ENCODE measurements at regions not wholly inside any gene's neighbourhood (a gene's known extent, or its start where the extent isn't known, plus 50 kb on each side); places are given as distances from the start of the nearest gene placed in this dataset.

DNA sequence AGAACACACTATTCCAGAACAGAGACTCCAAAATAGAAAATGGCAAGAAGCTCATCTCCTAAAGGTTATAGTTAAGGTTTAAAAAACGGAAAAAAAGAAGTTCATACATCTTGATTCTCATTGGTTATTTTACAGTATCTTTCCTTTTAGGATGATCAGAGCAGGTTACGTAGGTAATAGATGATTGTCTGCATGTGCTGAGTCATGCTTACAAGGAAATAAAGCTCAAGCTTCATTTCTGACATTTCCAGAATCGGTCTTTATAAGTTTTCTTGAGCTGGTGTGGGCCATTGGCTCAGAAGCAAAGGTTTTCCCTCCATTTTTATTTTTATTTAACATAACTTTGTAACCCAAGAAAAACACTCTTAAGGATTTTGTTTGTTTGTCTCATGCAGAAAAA is 1030.3 kb upstream of the CDH8 start:
- no peaks in the 10 kb centered on the region for H3K36me3 ChIP-seq
- TF ChIP-seq, protein P1, sequence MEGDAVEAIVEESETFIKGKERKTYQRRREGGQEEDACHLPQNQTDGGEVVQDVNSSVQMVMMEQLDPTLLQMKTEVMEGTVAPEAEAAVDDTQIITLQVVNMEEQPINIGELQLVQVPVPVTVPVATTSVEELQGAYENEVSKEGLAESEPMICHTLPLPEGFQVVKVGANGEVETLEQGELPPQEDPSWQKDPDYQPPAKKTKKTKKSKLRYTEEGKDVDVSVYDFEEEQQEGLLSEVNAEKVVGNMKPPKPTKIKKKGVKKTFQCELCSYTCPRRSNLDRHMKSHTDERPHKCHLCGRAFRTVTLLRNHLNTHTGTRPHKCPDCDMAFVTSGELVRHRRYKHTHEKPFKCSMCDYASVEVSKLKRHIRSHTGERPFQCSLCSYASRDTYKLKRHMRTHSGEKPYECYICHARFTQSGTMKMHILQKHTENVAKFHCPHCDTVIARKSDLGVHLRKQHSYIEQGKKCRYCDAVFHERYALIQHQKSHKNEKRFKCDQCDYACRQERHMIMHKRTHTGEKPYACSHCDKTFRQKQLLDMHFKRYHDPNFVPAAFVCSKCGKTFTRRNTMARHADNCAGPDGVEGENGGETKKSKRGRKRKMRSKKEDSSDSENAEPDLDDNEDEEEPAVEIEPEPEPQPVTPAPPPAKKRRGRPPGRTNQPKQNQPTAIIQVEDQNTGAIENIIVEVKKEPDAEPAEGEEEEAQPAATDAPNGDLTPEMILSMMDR (IDR thresholded peaks at IDR 0.05): no peak
- intact Hi-C loops (cut with DNase I; ENCODE audit: low total_unique reads): no loop called here
- H3K4me1 ChIP-seq: no peaks in the 10 kb centered on the region
- H3K27ac ChIP-seq: no peak overlapping the region
- H3K9me3 ChIP-seq: peaks cover 0 to 3% (median 0%) of the 10 kb centered on the region in 3 donors
- H3K27me3 ChIP-seq: no peaks in the 10 kb centered on the region
- DNase-seq: no peak
- H3K4me3 ChIP-seq: no peak overlapping the region

DNA sequence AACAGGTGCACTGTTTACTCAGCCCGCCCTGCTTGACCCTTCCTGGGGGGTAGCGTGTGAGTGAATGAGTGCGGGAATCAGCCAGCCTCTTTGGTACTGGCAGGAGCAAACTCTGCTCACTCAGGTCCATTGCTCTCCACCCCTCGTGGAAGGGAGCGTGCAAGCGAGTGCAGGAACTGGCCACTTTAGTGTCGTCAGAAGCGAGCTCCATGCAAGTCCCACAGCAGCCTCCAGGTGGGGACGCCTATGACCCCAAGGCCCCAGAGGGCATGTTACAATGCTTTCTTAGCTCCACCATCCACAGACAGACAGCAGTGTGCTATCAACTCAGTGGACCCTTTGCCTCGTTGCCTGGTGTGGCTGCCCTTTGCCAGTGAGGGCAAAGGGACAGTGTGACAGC is 1025.1 kb upstream of the CDH8 start:
- intact Hi-C loops (cut with DNase I; ENCODE audit: low total_unique reads): no loop called here
- no peak for DNase-seq
- Histone ChIP-seq H3K27me3 (no peaks in the 10 kb centered on the region), H3K27ac (no peak overlapping the region), H3K9me3 (peaks cover 0 to 3% (median 0%) of the 10 kb centered on the region in 3 donors), H3K36me3 (no peaks in the 10 kb centered on the region), H3K4me1 (no peaks in the 10 kb centered on the region), H3K4me3 (no peak overlapping the region)
- TF ChIP-seq, protein P1 (IDR thresholded peaks at IDR 0.05): no peak

DNA sequence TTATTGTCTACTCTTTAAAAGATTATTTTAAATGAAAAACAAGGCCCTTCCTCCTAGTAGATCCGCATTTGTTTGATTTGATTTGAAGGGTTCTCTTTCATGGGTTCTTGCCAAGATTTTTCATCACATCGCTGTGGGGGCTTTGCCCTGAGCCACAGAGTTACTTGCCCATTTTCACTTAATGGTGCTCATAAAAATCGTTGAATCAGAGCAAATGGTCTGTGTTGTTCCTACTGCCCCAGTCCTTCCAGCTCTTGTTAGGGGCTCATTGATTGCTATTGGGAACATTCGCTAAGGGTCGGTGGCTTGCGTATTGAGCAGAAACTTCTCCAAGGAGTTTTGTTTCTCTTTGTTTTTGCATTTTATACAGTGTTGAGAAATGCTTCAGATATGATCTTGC is 1023.4 kb upstream of the CDH8 start:
- H3K4me1 ChIP-seq: no peaks in the 10 kb centered on the region
- H3K9me3 ChIP-seq: peaks cover 0 to 3% (median 0%) of the 10 kb centered on the region in 3 donors
- no peaks in the 10 kb centered on the region for H3K27me3 ChIP-seq
- no peak for DNase-seq
- TF ChIP-seq, protein P1 (IDR thresholded peaks at IDR 0.05): no peak
- H3K27ac ChIP-seq: no peak overlapping the region
- intact Hi-C loops (cut with DNase I; ENCODE audit: low total_unique reads): no loop called here
- H3K4me3 ChIP-seq: no peak overlapping the region
- H3K36me3 ChIP-seq: no peaks in the 10 kb centered on the region

DNA sequence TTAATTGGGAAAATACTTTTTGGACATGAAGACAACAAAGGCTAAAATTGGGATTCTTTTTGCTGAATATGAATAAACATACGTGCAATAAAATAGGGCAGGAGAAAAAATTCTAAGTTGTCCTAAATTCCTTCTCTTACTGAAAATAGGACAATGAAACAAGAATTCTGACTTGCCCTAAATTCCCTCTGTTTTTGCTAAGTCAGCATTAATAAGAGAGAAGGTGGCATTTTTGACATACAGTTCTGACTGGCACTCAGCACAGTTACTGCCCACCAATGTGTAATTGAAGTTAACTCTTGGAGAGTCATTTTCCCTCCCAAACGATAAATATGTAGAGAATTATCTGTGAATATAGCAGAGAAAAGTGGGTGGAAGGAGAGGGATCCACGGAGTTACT is 1021.1 kb upstream of the CDH8 start:
- TF ChIP-seq, protein P1 (IDR thresholded peaks at IDR 0.05): no peak
- Histone ChIP-seq H3K27ac (no peak overlapping the region), H3K27me3 (no peaks in the 10 kb centered on the region), H3K36me3 (no peaks in the 10 kb centered on the region), H3K4me1 (no peaks in the 10 kb centered on the region), H3K4me3 (no peak overlapping the region), H3K9me3 (no peaks in the 10 kb centered on the region)
- no peak for DNase-seq
- intact Hi-C loops (cut with DNase I; ENCODE audit: low total_unique reads): no loop called here

DNA sequence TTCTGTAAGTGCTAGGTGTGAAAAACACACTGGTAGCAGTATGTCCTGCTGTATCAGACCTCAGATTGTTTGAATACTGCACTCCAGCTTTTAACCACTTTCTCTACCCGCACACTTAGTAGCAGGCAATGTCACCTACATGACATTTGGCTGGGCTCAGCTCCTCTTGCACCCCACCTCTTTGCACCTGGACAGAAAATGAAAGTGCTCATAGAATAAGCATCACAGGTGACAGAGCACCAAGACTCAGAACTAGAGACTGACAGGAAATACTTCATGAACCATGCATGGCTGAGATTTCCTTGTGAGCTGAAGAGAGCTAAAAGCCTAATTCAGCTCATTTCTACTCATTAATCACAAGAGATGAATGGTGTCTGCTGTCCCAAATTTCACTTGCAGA is 1014.2 kb upstream of the CDH8 start:
- H3K4me1 ChIP-seq: no peaks in the 10 kb centered on the region
- H3K27me3 ChIP-seq: no peaks in the 10 kb centered on the region
- intact Hi-C loops (cut with DNase I; ENCODE audit: low total_unique reads): no loop called here
- H3K9me3 ChIP-seq: no peaks in the 10 kb centered on the region
- H3K36me3 ChIP-seq: no peaks in the 10 kb centered on the region
- TF ChIP-seq, protein P1 (IDR thresholded peaks at IDR 0.05): no peak
- H3K4me3 ChIP-seq: no peak overlapping the region
- H3K27ac ChIP-seq: no peak overlapping the region
- DNase-seq: no peak

Measured in tibial artery (tissue), 4 donors.